OCI-LY7 (cell line): ENCODE measurements at regions not wholly inside any gene's neighbourhood (a gene's known extent, or its start where the extent isn't known, plus 50 kb on each side); places are given as distances from the start of the nearest gene placed in this dataset.

ENCODE experiments used
- BruUV-seq: library from RNA; stranded (reverse); fragments of 400-500 nt; replicated peaks from 2 replicates; lab custom pipeline; 2021; lab: Mats Ljungman, UMichigan
- CTCF ChIA-PET: fragments of 300-600 bp; sonication (Branson Sonifier 250); formaldehyde crosslinking; loops from one replicate; lab custom pipeline; 2022; ENCODE audit warnings: antibody characterized with exemption; ENCODE audit not compliant: unreplicated experiment; lab: Charles Lee
- POLR2A ChIA-PET: fragments of 300-600 bp; sonication (Branson Sonifier 250); formaldehyde crosslinking; loops from one replicate; lab custom pipeline; 2022; ENCODE audit warnings: antibody characterized with exemption; lab: Charles Lee
- DNase-seq: peaks from one replicate; pipeline ENCODE4 v3.0.0-alpha.2; 2015; ENCODE audit warnings: low spot score
- H2AFZ ChIP-seq: fragments of 200-600 bp; sonication (generic), shearing (Covaris generic); 2 replicates; pipeline ENCODE4 v1.6.1; 2014; ENCODE audit warnings: mild to moderate bottlenecking, antibody characterized with exemption, low read length, moderate library complexity
- H3K27ac ChIP-seq: fragments of 200-600 bp; sonication (generic); 2 replicates; pipeline ENCODE4 v1.5.1; 2014; ENCODE audit warnings: mixed run types, low read depth, mild to moderate bottlenecking, moderate library complexity, low read length, inconsistent platforms; ENCODE audit not compliant: poor library complexity, severe bottlenecking
- H3K36me3 ChIP-seq: fragments of 200-600 bp; sonication (generic); 2 replicates; pipeline ENCODE4 v1.6.1; 2014; ENCODE audit warnings: mild to moderate bottlenecking, antibody characterized with exemption, low read length, moderate library complexity, mixed read lengths; ENCODE audit not compliant: insufficient read depth
- H3K4me1 ChIP-seq: fragments of 200-600 bp; sonication (generic); 2 replicates; pipeline ENCODE4 v1.5.1; 2014; ENCODE audit warnings: mild to moderate bottlenecking, low read length; ENCODE audit not compliant: insufficient read depth, poor library complexity, severe bottlenecking
- H3K4me2 ChIP-seq: fragments of 200-600 bp; sonication (generic); 2 replicates; pipeline ENCODE4 v1.6.1; 2014; ENCODE audit warnings: mild to moderate bottlenecking, low read length
- H3K4me3 ChIP-seq: fragments of 200-600 bp; sonication (generic); 2 replicates; pipeline ENCODE4 v1.5.1; 2014; ENCODE audit warnings: mild to moderate bottlenecking, low read depth, low read length; ENCODE audit not compliant: poor library complexity, severe bottlenecking
- H3K79me2 ChIP-seq: fragments of 200-600 bp; sonication (generic); 2 replicates; pipeline ENCODE4 v1.6.1; 2016; ENCODE audit warnings: low read depth, mild to moderate bottlenecking, low read length, moderate library complexity, mixed read lengths; ENCODE audit not compliant: insufficient read depth
- H3K9me2 ChIP-seq: fragments of 200-600 bp; sonication (generic); 2 replicates; pipeline ENCODE4 v1.6.1; 2016; ENCODE audit warnings: mild to moderate bottlenecking, low read length, mixed read lengths; ENCODE audit not compliant: insufficient read depth
- H3K9me3 ChIP-seq: fragments of 200-600 bp; sonication (generic); 2 replicates; pipeline ENCODE4 v1.6.1; 2014; ENCODE audit warnings: mild to moderate bottlenecking, mixed run types, low read length, mixed read lengths
- H4K20me1 ChIP-seq: fragments of 200-600 bp; sonication (generic); 2 replicates; pipeline ENCODE4 v1.6.1; 2014; ENCODE audit warnings: mild to moderate bottlenecking, antibody characterized with exemption, low read length, moderate library complexity, mixed read lengths; ENCODE audit not compliant: insufficient read depth
- EZH2phosphoT487 ChIP-seq: fragments of 200-600 bp; sonication (generic); IDR thresholded peaks from 2 replicates; pipeline ENCODE4 v1.6.1; 2018; ENCODE audit warnings: low read depth, borderline replicate concordance, mild to moderate bottlenecking, mixed run types, antibody characterized with exemption, low read length, moderate library complexity, mixed read lengths
- intact Hi-C: fragments of 100-400 bp; cut with micrococcal nuclease; formaldehyde crosslinking; loops from one replicate; pipeline ENCODE4 v1.10.0; 2022; ENCODE audit not compliant: unreplicated experiment
- TF ChIP-seq, protein P1 (sequence below): fragments of 200-600 bp; sonication (generic); conservative IDR thresholded peaks from 2 replicates; pipeline ENCODE4 v1.5.1; 2014; ENCODE audit warnings: mild to moderate bottlenecking, antibody characterized with exemption, low read length, moderate library complexity, mixed read lengths

DNA sequence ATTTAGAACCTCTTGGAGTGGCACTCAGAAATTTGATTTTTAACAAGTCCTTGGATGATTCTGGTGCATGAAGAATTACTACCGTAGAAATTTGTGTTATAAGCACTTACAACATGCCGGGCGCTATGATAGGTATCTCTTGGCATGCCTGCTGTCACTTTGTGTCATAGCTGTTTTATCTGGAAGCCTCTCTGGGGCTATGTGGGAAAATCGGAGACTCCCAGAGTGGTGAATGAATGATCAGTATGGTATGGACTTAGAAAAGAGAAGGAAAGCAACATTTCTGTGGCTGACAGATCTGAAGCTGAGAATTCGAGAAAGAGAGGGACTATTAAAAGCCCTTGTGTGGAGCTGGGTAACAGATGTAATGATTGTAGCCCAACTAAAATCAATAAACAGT lies 177.4 kb upstream of the MAMLD1 start:
- BruUV-seq, result no TSS peak

DNA sequence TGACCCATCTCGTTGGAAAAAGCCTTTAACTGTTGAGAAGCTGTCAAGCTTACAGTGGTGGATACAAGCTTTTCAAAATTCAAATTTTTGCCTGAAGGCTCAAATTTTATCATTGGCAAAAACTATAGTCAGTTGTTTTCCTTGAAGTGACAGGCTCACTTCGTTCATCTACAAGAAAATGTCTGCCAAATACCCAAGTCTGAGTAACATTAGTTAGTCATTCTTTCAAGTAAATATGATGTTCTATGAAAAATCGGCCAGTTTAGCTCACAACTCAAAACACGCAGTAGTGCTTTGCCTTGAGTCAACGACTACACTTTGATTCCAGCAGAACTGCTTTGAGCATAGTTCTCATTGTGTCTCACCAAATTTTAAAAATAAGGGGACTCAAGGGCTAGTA lies 170.3 kb upstream of the MAMLD1 start:
- Histone ChIP-seq H3K4me2 (no peak overlapping the region), H3K9me2 (no peaks in the 10 kb centered on the region), H3K36me3 (no peaks in the 10 kb centered on the region), H3K9me3 (no peaks in the 10 kb centered on the region), H3K4me3 (no peak overlapping the region), H3K79me2 (no peaks in the 10 kb centered on the region), H4K20me1 (no peaks in the 10 kb centered on the region), H3K4me1 (no peaks in the 10 kb centered on the region), H3K27ac (no peak overlapping the region), H2AFZ (no peak overlapping the region)
- intact Hi-C loops, result no loop called here
- TF ChIP-seq EZH2phosphoT487, result no peak
- TF ChIP-seq, protein P1, sequence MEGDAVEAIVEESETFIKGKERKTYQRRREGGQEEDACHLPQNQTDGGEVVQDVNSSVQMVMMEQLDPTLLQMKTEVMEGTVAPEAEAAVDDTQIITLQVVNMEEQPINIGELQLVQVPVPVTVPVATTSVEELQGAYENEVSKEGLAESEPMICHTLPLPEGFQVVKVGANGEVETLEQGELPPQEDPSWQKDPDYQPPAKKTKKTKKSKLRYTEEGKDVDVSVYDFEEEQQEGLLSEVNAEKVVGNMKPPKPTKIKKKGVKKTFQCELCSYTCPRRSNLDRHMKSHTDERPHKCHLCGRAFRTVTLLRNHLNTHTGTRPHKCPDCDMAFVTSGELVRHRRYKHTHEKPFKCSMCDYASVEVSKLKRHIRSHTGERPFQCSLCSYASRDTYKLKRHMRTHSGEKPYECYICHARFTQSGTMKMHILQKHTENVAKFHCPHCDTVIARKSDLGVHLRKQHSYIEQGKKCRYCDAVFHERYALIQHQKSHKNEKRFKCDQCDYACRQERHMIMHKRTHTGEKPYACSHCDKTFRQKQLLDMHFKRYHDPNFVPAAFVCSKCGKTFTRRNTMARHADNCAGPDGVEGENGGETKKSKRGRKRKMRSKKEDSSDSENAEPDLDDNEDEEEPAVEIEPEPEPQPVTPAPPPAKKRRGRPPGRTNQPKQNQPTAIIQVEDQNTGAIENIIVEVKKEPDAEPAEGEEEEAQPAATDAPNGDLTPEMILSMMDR, result no peak
- DNase-seq, result no peak
- ChIA-PET POLR2A (interaction anchor here (1.2 kb wide), 1 partner anchor 145 kb away, joined by 4 read pairs; no protein-coding TSS in a partner anchor), CTCF (no interaction called here)
- BruUV-seq, result no TSS peak

More for the DNA sequence above, 177.4 kb upstream of the MAMLD1 start:
- H3K4me1 ChIP-seq, result no peaks in the 10 kb centered on the region
- no peak overlapping the region for H3K4me3 ChIP-seq
- DNase-seq, result no peak
- no peaks in the 10 kb centered on the region for H3K9me3 ChIP-seq
- H3K36me3 ChIP-seq, result no peaks in the 10 kb centered on the region
- POLR2A ChIA-PET, result no interaction called here
- no peak overlapping the region for H2AFZ ChIP-seq
- no peaks in the 10 kb centered on the region for H4K20me1 ChIP-seq
- intact Hi-C loops, result no loop called here
- no peaks in the 10 kb centered on the region for H3K9me2 ChIP-seq
- TF ChIP-seq EZH2phosphoT487, result no peak
- no peak overlapping the region for H3K4me2 ChIP-seq
- CTCF ChIA-PET, result no interaction called here
- H3K79me2 ChIP-seq, result no peaks in the 10 kb centered on the region
- no peak overlapping the region for H3K27ac ChIP-seq

DNA sequence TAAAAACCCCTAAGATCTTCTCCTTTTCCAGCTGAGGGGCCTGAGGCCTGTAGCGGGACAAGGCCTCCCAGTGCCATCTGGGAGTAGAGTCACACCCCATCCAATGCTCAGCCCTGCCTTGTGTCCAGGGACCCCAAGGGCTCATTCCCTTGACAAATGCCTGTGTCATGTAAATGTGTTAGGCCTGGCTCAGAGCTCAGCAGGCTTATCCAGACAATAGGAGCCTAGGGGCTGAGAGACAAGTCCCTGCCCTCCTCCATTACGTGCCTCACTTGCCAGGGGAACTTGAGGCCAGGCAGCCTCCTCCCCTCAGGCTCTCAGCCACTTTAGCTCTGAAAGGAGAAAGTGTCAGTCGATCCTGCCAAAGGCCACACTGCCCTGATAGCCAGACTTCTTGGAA lies 166.8 kb upstream of the MAMLD1 start:
- Histone ChIP-seq H3K9me3 (no peaks in the 10 kb centered on the region), H3K4me3 (no peak overlapping the region), H3K4me1 (no peaks in the 10 kb centered on the region), H2AFZ (no peak overlapping the region), H3K79me2 (no peaks in the 10 kb centered on the region), H3K9me2 (no peaks in the 10 kb centered on the region), H3K36me3 (no peaks in the 10 kb centered on the region), H3K27ac (no peak overlapping the region), H3K4me2 (no peak overlapping the region), H4K20me1 (no peaks in the 10 kb centered on the region)
- DNase-seq, result no peak
- ChIA-PET POLR2A (no interaction called here), CTCF (no interaction called here)
- no TSS peak for BruUV-seq
- TF ChIP-seq, protein P1, result no peak
- no peak for TF ChIP-seq EZH2phosphoT487
- intact Hi-C loops, result no loop called here
